ENCODE measurements at regions not wholly inside any gene's neighbourhood (a gene's known extent, or its start where the extent isn't known, plus 50 kb on each side); places are given as distances from the start of the nearest gene placed in this dataset.
A peak's percentile ranks its signal among the peaks of the same experiment; 100 is the strongest.

- DNase-seq: no peak
These were observed 75.2 kb upstream of the PRDM11 start for GRCh38 chr11:45071232-45071631.

- no peak for DNase-seq
These were observed 72.7 kb upstream of the PRDM11 start for GRCh38 chr11:45073685-45074141.

GRCh38 chr11:45075519-45075918 is 70.9 kb upstream of the PRDM11 start:
- no peak for DNase-seq

GRCh38 chr11:45075952-45076351 is 70.5 kb upstream of the PRDM11 start:
- no peak for DNase-seq

DNA sequence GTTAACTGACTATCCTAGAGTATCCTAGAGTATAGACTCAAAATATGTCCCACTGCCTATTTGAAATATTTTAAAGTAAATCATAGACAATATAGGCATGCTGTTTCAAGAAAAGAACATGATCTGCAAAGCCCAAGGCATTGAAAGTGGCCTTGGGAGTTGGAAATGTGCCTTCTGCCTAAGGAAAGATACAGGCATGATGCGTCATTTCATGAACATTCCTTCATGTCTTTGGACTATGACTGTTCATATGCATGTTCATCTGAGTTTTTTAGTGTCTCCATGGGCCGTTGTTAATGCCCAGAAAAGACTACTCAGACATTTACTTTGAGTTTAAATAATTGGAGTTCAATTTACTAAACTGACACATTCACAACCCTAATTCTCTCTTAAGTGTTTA is 69.7 kb upstream of the PRDM11 start:
- DNase-seq: no peak

DNA sequence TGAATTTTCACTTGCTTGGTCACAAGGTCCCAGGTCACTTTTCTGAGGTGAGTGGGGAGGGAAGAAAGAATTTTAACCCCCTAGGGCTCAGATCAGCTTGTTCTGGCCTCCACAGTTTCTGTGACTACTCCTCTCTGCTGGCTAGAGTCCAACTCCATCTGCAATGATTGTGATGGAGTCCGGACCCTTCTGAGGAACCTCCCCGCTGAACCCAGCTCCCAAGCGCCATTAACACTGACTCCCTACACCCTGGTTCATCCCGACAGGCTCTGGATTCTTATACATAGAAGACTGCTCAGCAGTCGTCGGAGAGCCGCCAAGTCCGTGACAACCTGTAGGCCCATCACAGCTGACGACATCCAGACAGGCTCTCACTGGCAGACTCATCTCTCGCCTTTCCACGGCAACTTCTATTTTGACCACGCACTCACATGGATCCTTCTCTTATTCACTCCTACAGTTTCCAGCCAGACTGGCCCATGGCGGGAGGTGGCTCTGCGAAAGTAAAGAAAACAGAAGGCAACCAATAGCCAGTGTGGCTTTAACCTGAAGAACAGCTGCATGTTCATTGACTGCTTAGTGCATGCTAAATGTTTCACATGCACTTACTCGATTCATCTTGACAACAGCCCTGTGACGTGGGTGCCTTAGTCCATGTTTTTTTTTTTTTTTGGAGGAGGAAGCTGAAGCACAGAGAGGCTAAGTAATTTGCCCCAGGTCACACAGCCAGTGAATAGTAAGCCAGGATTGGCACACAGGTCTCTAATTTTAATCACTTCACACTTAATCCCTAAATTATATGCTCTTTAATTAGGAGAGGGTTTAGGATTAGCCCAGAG is 68.0 kb upstream of the PRDM11 start:
- no peak for DNase-seq

DNA sequence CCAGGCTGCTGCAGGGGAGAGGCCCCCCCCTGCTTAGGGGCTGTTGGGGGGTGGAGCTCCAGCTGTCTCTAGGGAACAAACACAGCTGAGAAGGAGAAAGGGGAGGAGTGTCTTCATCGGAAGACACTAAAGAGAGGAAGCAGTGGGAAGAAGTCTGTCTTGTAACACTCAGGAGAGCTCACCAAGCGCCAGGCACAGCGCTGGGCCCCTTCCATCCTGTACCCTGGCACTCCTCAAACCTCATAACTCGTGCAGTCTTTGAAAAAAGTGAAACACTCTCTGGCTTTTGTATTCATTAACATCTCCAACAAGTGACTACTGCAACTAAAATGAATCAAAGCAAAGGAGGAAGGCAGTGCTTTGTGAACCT is 67.4 kb upstream of the PRDM11 start:
- no peak for DNase-seq

GRCh38 chr11:45079567-45079942 is 66.9 kb upstream of the PRDM11 start:
- no peak for DNase-seq

- DNase-seq: peak; percentile 67
These were observed 66.3 kb upstream of the PRDM11 start for GRCh38 chr11:45079943-45080719.

DNA sequence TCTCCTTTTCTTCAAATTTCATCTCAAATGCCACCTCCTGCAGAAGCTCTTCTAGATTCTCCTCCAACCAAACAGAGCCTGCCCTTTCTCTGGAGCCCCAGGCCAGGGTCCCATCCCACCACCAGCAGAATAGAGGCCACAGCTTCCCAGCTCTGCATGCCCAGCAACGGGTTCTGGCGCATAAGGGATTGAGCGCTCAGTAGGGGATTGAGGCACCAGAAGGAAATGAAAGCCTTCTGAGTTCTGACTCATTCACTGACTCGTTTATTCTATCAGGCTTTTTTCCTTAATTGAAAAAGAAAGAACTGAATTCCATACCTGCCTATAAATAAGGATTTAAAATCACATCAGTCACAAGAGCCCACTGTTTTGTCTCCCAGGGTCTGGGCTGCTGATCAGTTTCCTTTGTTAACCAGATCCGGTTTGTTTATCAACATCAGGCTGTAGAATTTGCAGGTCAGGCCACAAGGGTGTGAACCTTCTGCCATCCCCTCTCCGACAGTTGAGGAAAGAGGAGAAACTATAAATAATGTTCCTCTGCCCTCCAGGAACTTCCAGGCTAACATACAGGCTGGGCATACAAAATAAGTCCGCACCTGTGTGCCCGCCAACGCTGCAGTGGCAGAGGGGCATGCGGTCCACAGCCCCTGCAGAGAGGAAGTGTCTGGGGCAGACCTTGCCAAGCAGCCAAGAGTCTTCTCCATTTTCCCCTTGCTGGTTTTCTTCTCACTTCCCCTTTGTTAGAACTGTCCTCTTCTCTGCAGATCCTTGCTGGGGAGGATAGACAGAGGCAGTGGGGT is 63.5 kb upstream of the PRDM11 start:
- DNase-seq: peak; percentile 28

DNA sequence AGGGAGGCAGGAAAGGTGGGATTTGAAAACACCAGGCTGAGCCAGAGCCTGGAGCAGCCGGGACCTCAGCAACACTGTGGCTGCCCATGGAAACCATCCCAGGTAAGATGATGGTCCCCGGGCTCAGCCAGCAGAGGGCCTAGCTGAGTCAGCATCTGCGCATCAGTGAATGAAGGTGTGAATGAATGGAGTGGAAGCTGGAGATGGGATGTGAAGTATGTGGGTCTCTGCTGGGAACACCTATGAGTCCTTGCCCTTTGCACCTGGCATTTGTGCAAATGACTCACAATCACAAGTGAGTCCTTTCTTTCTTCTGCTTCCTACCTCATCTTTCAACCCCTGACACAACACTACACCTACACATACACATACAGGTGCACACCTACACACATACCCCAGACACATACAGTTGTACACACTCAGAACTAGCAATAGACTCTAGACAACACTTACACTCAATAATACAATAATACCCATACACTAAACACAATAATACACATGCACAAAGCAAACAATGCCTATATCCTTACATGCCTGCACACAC is 62.8 kb upstream of the PRDM11 start:
- DNase-seq: no peak

GRCh38 chr11:45085646-45086501 is 60.6 kb upstream of the PRDM11 start:
- DNase-seq: no peak

DNA sequence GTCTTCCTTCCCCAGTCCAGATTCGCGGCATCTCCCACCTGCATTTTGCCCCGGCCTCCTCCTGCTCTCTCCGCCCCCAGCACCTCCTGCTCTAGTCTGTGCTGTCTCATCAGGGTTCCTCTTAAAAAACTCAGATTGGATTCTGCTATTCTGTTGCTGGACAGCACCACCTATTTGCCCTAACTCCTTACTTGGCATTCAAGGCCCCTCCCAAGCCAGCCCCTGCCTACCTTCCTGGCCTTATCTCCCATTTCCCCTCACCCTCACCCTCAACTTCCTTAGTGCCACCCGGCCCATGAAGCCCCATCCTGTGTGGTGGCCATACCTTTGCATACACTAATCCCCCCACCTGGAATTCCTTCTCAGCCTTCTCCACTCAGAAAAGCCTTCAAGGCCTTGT is 59.9 kb upstream of the PRDM11 start:
- DNase-seq: no peak

DNA sequence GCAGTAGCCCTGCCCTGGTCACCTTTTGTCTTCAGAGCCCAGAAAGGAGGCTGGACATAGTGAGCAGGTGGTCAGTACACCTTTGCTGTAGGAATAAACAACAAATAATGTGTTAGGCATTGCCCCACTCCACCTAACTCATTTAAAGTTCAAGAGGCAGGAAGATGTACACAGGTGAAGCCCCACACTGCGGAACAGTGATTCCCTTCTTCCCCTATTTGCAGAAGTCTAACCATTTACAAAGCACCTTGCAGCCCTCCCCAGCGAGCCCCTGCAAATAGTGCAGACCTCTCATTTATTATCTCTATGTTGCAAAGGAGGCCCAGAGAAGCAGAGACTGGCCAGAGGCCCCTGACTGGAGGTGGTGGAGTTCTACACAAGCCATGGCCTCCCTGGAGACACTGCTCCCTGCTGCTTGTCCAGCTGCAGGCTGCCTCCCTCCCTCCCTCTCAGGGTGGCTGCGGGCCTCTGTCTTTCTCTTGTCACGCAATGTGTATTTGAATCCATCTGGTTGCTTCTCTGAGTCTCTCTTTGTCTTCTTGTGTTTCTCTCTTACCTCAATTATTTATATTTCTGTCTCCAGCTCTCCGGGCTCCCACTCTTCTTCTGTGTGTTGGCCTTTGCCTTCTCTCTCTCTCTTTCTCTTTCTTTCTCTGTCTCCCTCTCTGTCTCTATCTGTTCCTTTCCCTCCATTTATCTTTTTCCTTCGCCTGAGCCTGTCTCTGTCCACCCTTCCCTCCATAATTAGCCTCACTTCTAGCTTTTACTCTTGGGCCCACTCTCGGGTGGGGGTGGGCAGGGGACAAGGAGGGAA is 59.1 kb upstream of the PRDM11 start:
- DNase-seq: no peak

DNA sequence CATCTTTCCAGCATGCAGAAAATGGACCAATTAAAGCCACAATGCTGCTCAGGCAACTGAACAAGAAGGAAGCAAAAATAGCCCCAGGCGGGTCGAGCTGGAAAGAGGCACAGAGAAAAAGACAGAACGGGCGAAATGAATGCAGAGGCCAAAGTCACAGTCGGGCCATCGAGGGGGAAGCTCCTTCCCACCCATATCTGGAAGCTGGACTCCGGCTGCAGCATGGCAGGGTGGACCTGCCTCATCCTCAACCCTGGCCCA is 58.6 kb upstream of the PRDM11 start:
- DNase-seq: no peak

DNA sequence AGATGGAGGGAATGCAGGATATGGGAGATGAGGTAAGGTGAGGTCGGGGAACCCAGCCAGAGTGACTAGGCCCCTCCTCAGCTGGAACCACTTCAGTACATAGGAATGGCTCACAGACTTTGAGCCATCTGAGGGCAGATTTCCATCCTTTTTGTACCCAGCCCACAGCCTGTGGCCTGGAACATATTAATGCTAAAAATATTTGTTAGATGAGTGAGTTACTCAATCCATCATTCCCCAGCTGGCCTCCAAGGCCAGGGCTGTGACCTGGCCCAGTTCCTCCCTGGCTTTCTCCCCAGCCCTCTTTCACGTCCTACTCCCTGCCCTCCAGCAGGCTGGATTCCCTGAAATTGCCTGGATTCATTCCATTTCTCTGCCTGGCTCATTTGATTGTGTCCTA is 57.2 kb upstream of the PRDM11 start:
- DNase-seq: no peak

GRCh38 chr11:45089676-45090499 is 56.6 kb upstream of the PRDM11 start:
- no peak for DNase-seq

DNA sequence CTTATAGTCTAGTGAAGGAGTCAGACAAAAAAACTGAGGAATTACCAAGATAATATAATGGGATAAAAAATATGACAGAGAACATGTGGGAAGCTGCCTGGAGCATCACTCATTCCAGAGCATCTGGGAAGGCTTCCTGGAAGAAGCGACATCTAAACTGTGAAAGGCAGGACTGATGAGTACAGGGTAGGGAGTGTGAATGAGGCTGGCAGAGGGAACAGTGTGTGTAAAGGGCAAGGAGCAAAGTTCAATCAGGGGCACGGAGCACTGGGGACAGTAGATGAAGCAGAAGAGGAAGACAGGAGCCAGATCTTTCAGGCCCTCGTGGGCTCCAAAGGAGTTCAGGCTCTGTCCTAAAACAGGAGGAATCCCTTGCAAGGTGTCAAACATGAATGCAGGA is 55.8 kb upstream of the PRDM11 start:
- DNase-seq: no peak

- no peak for DNase-seq
These were observed 54.7 kb upstream of the PRDM11 start for GRCh38 chr11:45091563-45092403.

GRCh38 chr11:45092404-45092785 is 54.0 kb upstream of the PRDM11 start:
- DNase-seq: no peak

All from CD4-positive, alpha-beta T cell treated with Interleukin-12 subunit alpha and Interleukin-12 subunit beta, for 1 hour (primary cell).